Ovary (tissue), 7 donors: ENCODE measurements at regions not wholly inside any gene's neighbourhood (a gene's known extent, or its start where the extent isn't known, plus 50 kb on each side); places are given as distances from the start of the nearest gene placed in this dataset.

Experiments
- DNase-seq, 5 donors: peaks; one replicate each; pipeline ENCODE4 v3.0.0-alpha.2; 2019 to 2020
- H3K27ac ChIP-seq, 2 donors: fragments of 200-600 bp; one replicate each; pipeline versions ENCODE4 v1.5.1 to v1.8.0; 2019 to 2022
- H3K27me3 ChIP-seq: fragments of 200-600 bp; one replicate; pipeline ENCODE4 v1.8.0; 2022
- H3K36me3 ChIP-seq: fragments of 200-600 bp; sonication (generic); one replicate; pipeline ENCODE4 v1.5.1; 2019
- H3K4me1 ChIP-seq: one replicate; pipeline ENCODE4 v1.8.1; 2013; ENCODE audit warnings: mild to moderate bottlenecking, moderate library complexity; ENCODE audit not compliant: insufficient read depth
- H3K4me3 ChIP-seq: fragments of 200-600 bp; sonication (generic); one replicate; pipeline ENCODE4 v1.5.1; 2017
- H3K9me3 ChIP-seq, 2 donors: fragments of 200-600 bp in 1 of 2; sonication (generic) in 1 of 2; one replicate each; pipeline versions ENCODE4 v1.5.1 to v1.8.1; 2013 to 2019; ENCODE audit warnings: mild to moderate bottlenecking in 1 of 2, moderate library complexity in 1 of 2
- CTCF ChIP-seq, 3 donors: fragments of 450-650 bp in 2 of 3; fragments of 200-600 bp in 1 of 3; IDR thresholded peaks; one replicate each; pipeline versions ENCODE4 v1.5.1 to v1.8.0; 2016 to 2022; ENCODE audit warnings: antibody characterized with exemption in 3 of 3, mild to moderate bottlenecking in 1 of 3
- EP300 ChIP-seq: sonication (generic); formaldehyde crosslinking; IDR thresholded peaks from one replicate; pipeline ENCODE4 v1.6.1; 2017; ENCODE audit warnings: antibody characterized with exemption
- POLR2A ChIP-seq: fragments of 450-650 bp; IDR thresholded peaks from one replicate; pipeline ENCODE4 v1.6.1; 2017; ENCODE audit warnings: antibody characterized with exemption, mild to moderate bottlenecking, moderate library complexity
- WGBS, 3 donors: extraction: QIAGEN DNeasy Blood & Tissue Kit in 1 of 3; methylation state at CpG; one replicate each; pipeline versions ENCODE4 v1.1.5 to v1.1.7; 2013 to 2017; 5-methylcytosine and 5-hydroxymethylcytosine counted together
- intact Hi-C, 4 donors: fragments of 100-400 bp; cut with DNase I; formaldehyde crosslinking; loops; one replicate each; pipeline versions ENCODE4 v1.11.0 to v1.15.1; 2022 to 2023
- donor health status: DM: no; HTN: no; CAD: no; lungs with moderate emphysema.
- donor health status: DM: no; HTN: no; CAD: no.
- donor health status: Bipolar disorder and iron deficiency.
- donor health status: DM: no; HTN: no; CAD: no.
- donor health status: DM: yes; HTN: yes; CAD: no.

- no peak overlapping the region for H3K27ac ChIP-seq
- no peak for DNase-seq
- WGBS, 3 donors: 96 to 99% (median 97%) methylated on average over 2 of the region's 2 CpGs
- H3K4me1 ChIP-seq: no peaks in the 10 kb centered on the region
- no peaks in the 10 kb centered on the region for H3K27me3 ChIP-seq
- no peak for TF ChIP-seq POLR2A
- no peak for TF ChIP-seq EP300
- TF ChIP-seq CTCF (IDR thresholded peaks at IDR 0.05): no peak
- no peak overlapping the region for H3K4me3 ChIP-seq
- intact Hi-C loops: no loop called here
- no peaks in the 10 kb centered on the region for H3K9me3 ChIP-seq
- no peaks in the 10 kb centered on the region for H3K36me3 ChIP-seq
Measured at GRCh38 chr3:106466881-106467280, 598.1 kb upstream of the CBLB start.

GRCh38 chr3:106473576-106474475 lies 605.0 kb upstream of the CBLB start:
- intact Hi-C loops: no loop called here
- 93 to 96% (median 96%) methylated on average over 7 of the region's 7 CpGs for WGBS, 3 donors
- DNase-seq: no peak
- H3K9me3 ChIP-seq: no peaks in the 10 kb centered on the region
- TF ChIP-seq CTCF (IDR thresholded peaks at IDR 0.05) (no peak), POLR2A (no peak), EP300 (no peak)
- no peak overlapping the region for H3K27ac ChIP-seq
- no peaks in the 10 kb centered on the region for H3K4me1 ChIP-seq
- no peak overlapping the region for H3K4me3 ChIP-seq
- H3K27me3 ChIP-seq: no peaks in the 10 kb centered on the region
- no peaks in the 10 kb centered on the region for H3K36me3 ChIP-seq

- no peak overlapping the region for H3K27ac ChIP-seq
- no peaks in the 10 kb centered on the region for H3K27me3 ChIP-seq
- no peak for DNase-seq
- 67 to 70% (median 69%) methylated on average over 5 of the region's 5 CpGs for WGBS, 3 donors
- H3K9me3 ChIP-seq: no peaks in the 10 kb centered on the region
- H3K4me3 ChIP-seq: no peak overlapping the region
- no peak for TF ChIP-seq EP300
- no peak for TF ChIP-seq POLR2A
- TF ChIP-seq CTCF (IDR thresholded peaks at IDR 0.05): no peak
- H3K36me3 ChIP-seq: no peaks in the 10 kb centered on the region
- intact Hi-C loops: no loop called here
- H3K4me1 ChIP-seq: no peaks in the 10 kb centered on the region
Measured at GRCh38 chr3:106482451-106482850, 613.6 kb upstream of the CBLB start.

- Histone ChIP-seq H3K36me3 (no peaks in the 10 kb centered on the region), H3K4me1 (no peaks in the 10 kb centered on the region), H3K27me3 (no peaks in the 10 kb centered on the region), H3K9me3 (no peaks in the 10 kb centered on the region), H3K4me3 (no peak overlapping the region), H3K27ac (no peak overlapping the region)
- intact Hi-C loops: no loop called here
- TF ChIP-seq CTCF (IDR thresholded peaks at IDR 0.05): no peak
- TF ChIP-seq POLR2A: no peak
- no peak for TF ChIP-seq EP300
- no peak for DNase-seq
Measured at GRCh38 chr3:106485217-106485616, 616.4 kb upstream of the CBLB start.
